SH-SY5Y (cell line): ENCODE measurements at regions not wholly inside any gene's neighbourhood (a gene's known extent, or its start where the extent isn't known, plus 50 kb on each side); places are given as distances from the start of the nearest gene placed in this dataset.

Experiments used
- GATA2 ChIP-seq: IDR thresholded peaks from 2 replicates; pipeline ENCODE4 v1.6.1; 2011; ENCODE audit warnings: mild to moderate bottlenecking, low read depth, low read length
- GATA3 ChIP-seq: IDR thresholded peaks from 2 replicates; pipeline ENCODE4 v1.6.1; 2011; ENCODE audit warnings: low read depth, mild to moderate bottlenecking, low read length, moderate library complexity

DNA sequence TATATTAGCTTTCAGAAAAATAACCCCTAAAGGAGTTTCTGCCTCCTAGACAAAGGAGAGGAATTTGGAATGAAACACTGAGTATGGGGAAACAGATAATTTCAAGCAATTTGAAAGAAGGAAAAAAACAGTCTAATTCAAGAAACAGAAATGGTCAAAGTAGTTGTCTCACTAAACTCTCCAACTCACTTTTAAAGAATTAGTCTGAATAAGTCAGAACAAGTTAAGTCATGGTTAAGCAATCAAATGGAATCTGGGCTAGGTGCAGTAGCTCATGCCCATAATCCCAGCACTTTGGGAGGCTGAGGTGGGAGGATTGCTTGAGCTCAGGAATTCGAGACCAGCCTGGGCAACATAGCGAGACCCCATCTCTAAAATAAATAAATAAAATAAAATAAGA lies 95.7 kb upstream of the GRIA3 start:
- TF ChIP-seq GATA2 (no peak), GATA3 (no peak)

DNA sequence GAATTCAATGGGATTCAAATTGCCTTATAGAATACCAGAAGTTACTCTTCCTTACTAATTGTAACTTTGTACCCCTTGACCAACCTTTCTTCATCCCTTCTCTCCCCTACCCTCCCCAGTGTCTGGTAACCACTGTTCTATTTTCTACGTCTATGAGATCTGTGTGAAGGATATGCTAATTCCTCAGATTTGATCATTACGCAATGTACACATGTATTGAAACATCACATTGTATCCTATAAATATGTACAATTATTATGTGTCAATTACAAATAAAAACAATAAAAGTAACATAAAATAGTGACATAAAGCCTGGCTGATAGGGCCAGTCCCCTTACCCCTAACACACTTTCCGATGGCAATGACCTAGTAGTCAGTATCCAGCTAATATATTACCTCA lies 95.1 kb upstream of the GRIA3 start:
- no peak for TF ChIP-seq GATA3
- no peak for TF ChIP-seq GATA2

DNA sequence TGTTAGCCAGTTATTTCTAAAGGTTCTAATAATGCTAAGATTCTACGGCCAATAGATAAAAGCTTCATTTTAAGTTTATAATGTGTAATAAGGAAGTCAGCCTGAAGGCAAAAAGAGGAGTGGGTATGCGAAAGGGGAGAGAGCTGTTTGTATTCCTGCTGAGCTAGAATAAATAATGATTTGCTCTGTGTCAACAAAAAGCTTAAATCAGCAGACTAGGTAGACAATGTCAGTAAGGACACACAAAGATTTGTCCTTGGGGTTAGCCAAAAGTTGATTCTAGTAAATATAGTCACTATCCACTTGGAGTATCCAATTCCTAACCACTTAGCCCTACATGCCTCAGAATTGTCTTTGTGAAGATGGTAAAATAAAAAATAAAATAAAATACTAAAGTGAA lies 90.3 kb upstream of the GRIA3 start:
- TF ChIP-seq GATA2 (no peak), GATA3 (no peak)

DNA sequence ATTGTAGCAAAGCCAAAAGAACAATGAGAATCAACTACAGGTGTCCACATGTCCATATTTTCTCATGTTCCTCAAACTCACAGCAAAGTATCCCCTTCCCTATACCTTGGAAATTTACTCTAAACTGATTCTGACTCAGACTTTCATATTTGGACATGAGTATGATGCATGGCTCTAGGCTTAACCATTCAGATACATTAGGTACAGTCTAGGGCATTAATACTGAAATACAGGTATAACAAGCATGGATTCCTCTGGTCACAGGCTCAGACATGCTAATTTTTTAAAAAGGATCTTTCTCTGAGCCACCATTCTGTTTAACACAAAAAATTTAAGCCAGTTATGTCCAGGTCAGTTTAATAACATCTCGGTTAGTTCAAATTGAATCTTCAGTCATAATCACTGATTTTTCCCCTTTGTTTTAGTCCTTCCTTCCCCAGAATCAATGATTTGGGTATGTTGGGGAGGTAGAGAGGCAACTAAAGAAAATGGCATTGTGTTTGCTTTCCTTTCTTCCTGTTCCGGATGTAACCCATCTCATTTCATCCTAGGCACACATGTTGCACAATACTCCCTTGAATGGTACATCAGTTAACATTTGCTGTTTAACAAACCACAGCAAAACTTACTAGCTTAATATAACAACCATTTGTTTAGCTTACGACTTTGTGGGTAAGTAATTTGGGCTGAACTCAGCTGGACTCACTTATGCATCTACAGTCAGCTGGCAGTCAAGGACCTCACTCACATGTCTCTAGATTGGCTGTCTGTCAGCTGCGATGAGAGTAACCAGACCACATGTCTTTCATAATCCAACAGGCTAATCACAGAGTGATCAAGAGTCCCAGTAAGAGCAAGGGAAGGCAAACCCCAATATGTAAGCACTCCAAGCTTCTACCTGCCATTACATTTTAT lies 75.3 kb upstream of the GRIA3 start:
- TF ChIP-seq GATA2 (no peak), GATA3 (no peak)

DNA sequence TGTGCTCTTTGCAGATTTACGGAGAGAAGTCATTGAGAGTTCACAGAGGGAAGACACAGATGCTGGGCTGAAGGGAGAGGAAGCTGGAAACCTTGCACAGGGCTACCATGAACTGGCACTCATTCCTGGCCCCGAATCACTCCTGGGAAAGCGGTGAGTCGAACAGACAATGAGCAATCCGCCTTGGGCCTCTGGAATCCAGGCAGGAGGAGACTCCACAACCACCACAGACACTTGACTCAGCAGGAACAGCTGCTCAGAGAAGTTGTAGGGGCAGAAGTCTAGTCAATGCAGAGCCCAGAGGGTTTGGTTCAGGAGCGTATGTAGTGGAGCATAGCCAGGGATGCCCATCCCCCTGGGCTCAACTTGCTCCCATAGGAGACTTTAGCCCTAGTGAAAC lies 62.8 kb upstream of the GRIA3 start:
- TF ChIP-seq GATA2 (no peak), GATA3 (no peak)
